ENCODE measurements at regions not wholly inside any gene's neighbourhood (a gene's known extent, or its start where the extent isn't known, plus 50 kb on each side); places are given as distances from the start of the nearest gene placed in this dataset.

DNA sequence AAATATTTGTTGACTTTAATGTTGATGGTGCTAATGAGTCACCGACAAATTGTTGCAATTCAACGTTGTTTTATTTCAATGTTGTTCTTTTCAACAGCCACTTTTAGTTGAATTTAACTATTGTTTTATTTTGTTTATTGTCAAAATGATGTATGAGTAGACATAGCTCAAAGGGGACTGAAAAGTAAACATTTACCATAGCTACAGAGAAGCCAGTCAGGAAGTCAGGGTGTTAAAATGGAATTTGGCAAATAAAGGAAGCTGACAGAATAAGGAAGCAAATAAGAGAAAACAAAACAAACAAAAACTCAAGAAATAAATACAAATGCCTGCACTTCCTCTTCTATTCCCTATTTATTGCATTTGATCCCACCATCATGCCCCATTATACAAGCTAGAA, 648.4 kb upstream of the HTR2C start:
- no peaks in the 10 kb centered on the region for H3K4me1 ChIP-seq (ENCODE audit: control insufficient read depth, insufficient read depth, low read length, unreplicated experiment)
- H3K4me3 ChIP-seq (ENCODE audit: low read depth, low read length), result no peak overlapping the region
- H3K27me3 ChIP-seq (ENCODE audit: insufficient read depth, low read length), result no peaks in the 10 kb centered on the region
- no peaks in the 10 kb centered on the region for H3K79me2 ChIP-seq (ENCODE audit: control insufficient read depth, insufficient read depth, low read length, unreplicated experiment)
- H3K27ac ChIP-seq (ENCODE audit: low read depth, low read length), result no peak overlapping the region
- H2AFZ ChIP-seq (ENCODE audit: low read length, unreplicated experiment), result no peak overlapping the region
- H3K36me3 ChIP-seq (ENCODE audit: insufficient read depth, low read length), result no peaks in the 10 kb centered on the region

GRCh38 chrX:113933931-113934330, 650.0 kb upstream of the HTR2C start:
- Histone ChIP-seq H3K27me3 (ENCODE audit: insufficient read depth, low read length) (no peaks in the 10 kb centered on the region), H3K36me3 (ENCODE audit: insufficient read depth, low read length) (no peaks in the 10 kb centered on the region), H3K4me3 (ENCODE audit: low read depth, low read length) (no peak overlapping the region), H3K79me2 (ENCODE audit: control insufficient read depth, insufficient read depth, low read length, unreplicated experiment) (no peaks in the 10 kb centered on the region), H3K27ac (ENCODE audit: low read depth, low read length) (no peak overlapping the region), H2AFZ (ENCODE audit: low read length, unreplicated experiment) (no peak overlapping the region), H3K4me1 (ENCODE audit: control insufficient read depth, insufficient read depth, low read length, unreplicated experiment) (no peaks in the 10 kb centered on the region)

DNA sequence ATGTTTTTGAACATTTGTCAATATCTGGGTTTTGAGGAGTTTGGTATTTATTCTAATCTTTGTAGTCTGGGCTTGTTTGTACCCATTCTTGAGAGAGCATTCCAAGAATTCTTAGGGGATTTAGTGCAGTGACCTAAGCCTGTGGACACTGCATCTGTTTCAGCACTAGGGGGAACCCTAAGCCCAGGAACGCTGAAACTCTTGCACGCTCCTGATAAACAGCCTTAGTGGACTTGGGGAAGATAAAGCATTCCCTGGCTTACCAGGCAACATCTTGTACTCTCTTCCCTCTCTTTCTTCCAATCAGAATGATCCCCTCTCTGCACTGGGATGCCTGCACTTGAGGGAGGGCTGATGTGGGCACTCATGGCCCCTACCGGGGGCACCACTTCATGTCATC, 654.9 kb upstream of the HTR2C start:
- no peaks in the 10 kb centered on the region for H3K36me3 ChIP-seq (ENCODE audit: insufficient read depth, low read length)
- H3K27me3 ChIP-seq (ENCODE audit: insufficient read depth, low read length), result no peaks in the 10 kb centered on the region
- H3K4me1 ChIP-seq (ENCODE audit: control insufficient read depth, insufficient read depth, low read length, unreplicated experiment), result no peaks in the 10 kb centered on the region
- no peak overlapping the region for H2AFZ ChIP-seq (ENCODE audit: low read length, unreplicated experiment)
- no peak overlapping the region for H3K4me3 ChIP-seq (ENCODE audit: low read depth, low read length)
- H3K79me2 ChIP-seq (ENCODE audit: control insufficient read depth, insufficient read depth, low read length, unreplicated experiment), result no peaks in the 10 kb centered on the region
- H3K27ac ChIP-seq (ENCODE audit: low read depth, low read length), result no peak overlapping the region

DNA sequence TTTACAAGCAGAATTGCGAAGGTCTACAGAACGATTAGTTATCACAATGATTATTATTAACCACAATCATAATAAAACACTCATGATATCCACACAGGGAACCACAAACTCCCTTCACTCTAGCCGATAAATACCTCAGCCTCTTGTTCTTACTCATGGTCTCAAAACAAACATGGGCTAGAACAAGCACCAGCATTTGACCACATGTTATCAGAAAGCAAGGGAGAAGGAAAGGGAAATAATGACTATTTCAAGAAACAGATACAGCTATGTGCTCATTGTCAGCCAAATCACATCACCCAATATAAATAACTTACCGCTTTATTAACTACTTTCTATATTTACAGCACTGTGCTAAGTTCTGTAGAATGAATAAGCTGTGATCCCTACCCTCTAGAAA, 663.2 kb upstream of the HTR2C start:
- no peak overlapping the region for H3K27ac ChIP-seq (ENCODE audit: low read depth, low read length)
- H3K36me3 ChIP-seq (ENCODE audit: insufficient read depth, low read length), result no peaks in the 10 kb centered on the region
- H3K79me2 ChIP-seq (ENCODE audit: control insufficient read depth, insufficient read depth, low read length, unreplicated experiment), result no peaks in the 10 kb centered on the region
- no peaks in the 10 kb centered on the region for H3K27me3 ChIP-seq (ENCODE audit: insufficient read depth, low read length)
- H3K4me3 ChIP-seq (ENCODE audit: low read depth, low read length), result no peak overlapping the region
- H2AFZ ChIP-seq (ENCODE audit: low read length, unreplicated experiment), result no peak overlapping the region
- H3K4me1 ChIP-seq (ENCODE audit: control insufficient read depth, insufficient read depth, low read length, unreplicated experiment), result no peaks in the 10 kb centered on the region

- H3K27ac ChIP-seq (ENCODE audit: low read depth, low read length), result no peak overlapping the region
- no peaks in the 10 kb centered on the region for H3K36me3 ChIP-seq (ENCODE audit: insufficient read depth, low read length)
- no peak overlapping the region for H2AFZ ChIP-seq (ENCODE audit: low read length, unreplicated experiment)
- H3K4me1 ChIP-seq (ENCODE audit: control insufficient read depth, insufficient read depth, low read length, unreplicated experiment), result no peaks in the 10 kb centered on the region
- no peak overlapping the region for H3K4me3 ChIP-seq (ENCODE audit: low read depth, low read length)
- H3K79me2 ChIP-seq (ENCODE audit: control insufficient read depth, insufficient read depth, low read length, unreplicated experiment), result no peaks in the 10 kb centered on the region
- no peaks in the 10 kb centered on the region for H3K27me3 ChIP-seq (ENCODE audit: insufficient read depth, low read length)
Observed at GRCh38 chrX:113919387-113919786, 664.5 kb upstream of the HTR2C start.

DNA sequence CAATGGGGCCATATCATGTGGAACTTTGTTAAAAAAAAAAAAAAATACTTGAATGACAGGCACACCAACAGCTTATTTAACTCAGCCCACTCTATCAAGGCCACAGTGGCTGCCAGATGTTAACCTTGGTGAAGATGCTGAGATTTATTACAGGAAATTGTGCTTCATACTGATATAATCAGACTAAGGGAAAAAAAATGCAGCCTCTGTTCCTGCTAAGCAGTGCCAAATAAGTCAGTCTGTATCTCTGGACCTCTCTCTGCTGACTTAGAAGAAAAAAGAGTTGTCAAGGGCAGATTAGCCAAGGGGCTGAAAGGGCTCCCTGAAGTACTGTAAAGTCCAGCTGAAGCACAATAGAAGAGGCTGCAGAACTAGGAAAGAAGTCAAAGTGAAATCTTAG, 677.7 kb upstream of the HTR2C start:
- Histone ChIP-seq H3K27me3 (ENCODE audit: insufficient read depth, low read length) (no peaks in the 10 kb centered on the region), H2AFZ (ENCODE audit: low read length, unreplicated experiment) (no peak overlapping the region), H3K79me2 (ENCODE audit: control insufficient read depth, insufficient read depth, low read length, unreplicated experiment) (no peaks in the 10 kb centered on the region), H3K4me1 (ENCODE audit: control insufficient read depth, insufficient read depth, low read length, unreplicated experiment) (no peaks in the 10 kb centered on the region), H3K27ac (ENCODE audit: low read depth, low read length) (no peak overlapping the region), H3K4me3 (ENCODE audit: low read depth, low read length) (no peak overlapping the region), H3K36me3 (ENCODE audit: insufficient read depth, low read length) (no peaks in the 10 kb centered on the region)

DNA sequence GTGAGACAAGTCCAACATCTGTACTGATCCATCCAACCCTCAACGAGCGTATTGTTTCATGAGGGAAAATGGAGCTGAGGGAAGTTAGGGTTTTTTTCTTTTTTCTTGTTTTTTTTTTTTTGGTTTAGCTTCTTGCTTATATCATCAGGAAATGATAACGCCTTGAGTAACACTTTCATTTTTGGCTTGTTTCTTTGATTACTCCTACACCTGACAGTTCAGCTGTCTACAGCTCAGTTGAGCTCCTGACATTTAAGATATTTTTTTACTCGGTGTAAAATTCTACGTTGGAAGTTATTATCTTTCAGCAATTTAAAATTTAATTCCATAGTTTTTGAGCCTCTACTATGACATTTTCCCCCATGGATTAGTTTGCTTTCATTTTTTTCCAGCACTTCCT, 691.0 kb upstream of the HTR2C start:
- H3K79me2 ChIP-seq (ENCODE audit: control insufficient read depth, insufficient read depth, low read length, unreplicated experiment), result no peaks in the 10 kb centered on the region
- H3K4me3 ChIP-seq (ENCODE audit: low read depth, low read length), result no peak overlapping the region
- H3K27me3 ChIP-seq (ENCODE audit: insufficient read depth, low read length), result no peaks in the 10 kb centered on the region
- no peak overlapping the region for H2AFZ ChIP-seq (ENCODE audit: low read length, unreplicated experiment)
- no peaks in the 10 kb centered on the region for H3K4me1 ChIP-seq (ENCODE audit: control insufficient read depth, insufficient read depth, low read length, unreplicated experiment)
- no peak overlapping the region for H3K27ac ChIP-seq (ENCODE audit: low read depth, low read length)
- H3K36me3 ChIP-seq (ENCODE audit: insufficient read depth, low read length), result no peaks in the 10 kb centered on the region

DNA sequence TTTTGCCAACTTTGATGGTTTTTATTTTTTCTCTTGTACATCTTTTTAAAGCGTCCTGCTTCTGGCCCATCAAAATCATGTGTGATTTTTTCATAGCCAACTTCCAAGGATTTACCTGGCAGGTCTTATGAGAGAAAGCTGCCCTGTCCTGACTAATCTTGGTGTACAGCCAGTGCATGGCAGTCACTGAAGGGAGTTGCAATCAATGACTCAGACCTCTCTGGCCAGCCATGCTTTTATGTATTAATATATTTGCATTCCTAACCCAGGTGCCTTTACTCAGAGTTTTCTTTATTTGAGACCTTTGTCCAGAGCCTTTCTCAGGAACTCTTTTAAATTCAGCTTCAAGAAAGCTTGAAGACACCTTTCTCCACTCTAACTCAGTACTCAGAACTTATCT, 691.5 kb upstream of the HTR2C start:
- H3K27ac ChIP-seq (ENCODE audit: low read depth, low read length), result no peak overlapping the region
- H3K36me3 ChIP-seq (ENCODE audit: insufficient read depth, low read length), result no peaks in the 10 kb centered on the region
- H2AFZ ChIP-seq (ENCODE audit: low read length, unreplicated experiment), result no peak overlapping the region
- no peaks in the 10 kb centered on the region for H3K79me2 ChIP-seq (ENCODE audit: control insufficient read depth, insufficient read depth, low read length, unreplicated experiment)
- H3K27me3 ChIP-seq (ENCODE audit: insufficient read depth, low read length), result no peaks in the 10 kb centered on the region
- no peak overlapping the region for H3K4me3 ChIP-seq (ENCODE audit: low read depth, low read length)
- no peaks in the 10 kb centered on the region for H3K4me1 ChIP-seq (ENCODE audit: control insufficient read depth, insufficient read depth, low read length, unreplicated experiment)

- H3K79me2 ChIP-seq (ENCODE audit: control insufficient read depth, insufficient read depth, low read length, unreplicated experiment), result no peaks in the 10 kb centered on the region
- H2AFZ ChIP-seq (ENCODE audit: low read length, unreplicated experiment), result no peak overlapping the region
- no peak overlapping the region for H3K27ac ChIP-seq (ENCODE audit: low read depth, low read length)
- H3K4me1 ChIP-seq (ENCODE audit: control insufficient read depth, insufficient read depth, low read length, unreplicated experiment), result no peaks in the 10 kb centered on the region
- no peaks in the 10 kb centered on the region for H3K27me3 ChIP-seq (ENCODE audit: insufficient read depth, low read length)
- H3K36me3 ChIP-seq (ENCODE audit: insufficient read depth, low read length), result no peaks in the 10 kb centered on the region
- no peak overlapping the region for H3K4me3 ChIP-seq (ENCODE audit: low read depth, low read length)
Observed at GRCh38 chrX:113873056-113873455, 710.8 kb upstream of the HTR2C start.

- no peaks in the 10 kb centered on the region for H3K4me1 ChIP-seq (ENCODE audit: control insufficient read depth, insufficient read depth, low read length, unreplicated experiment)
- no peak overlapping the region for H3K27ac ChIP-seq (ENCODE audit: low read depth, low read length)
- no peaks in the 10 kb centered on the region for H3K36me3 ChIP-seq (ENCODE audit: insufficient read depth, low read length)
- H2AFZ ChIP-seq (ENCODE audit: low read length, unreplicated experiment), result no peak overlapping the region
- H3K27me3 ChIP-seq (ENCODE audit: insufficient read depth, low read length), result no peaks in the 10 kb centered on the region
- H3K79me2 ChIP-seq (ENCODE audit: control insufficient read depth, insufficient read depth, low read length, unreplicated experiment), result no peaks in the 10 kb centered on the region
- no peak overlapping the region for H3K4me3 ChIP-seq (ENCODE audit: low read depth, low read length)
Observed at GRCh38 chrX:113868711-113869110, 715.2 kb upstream of the HTR2C start.

DNA sequence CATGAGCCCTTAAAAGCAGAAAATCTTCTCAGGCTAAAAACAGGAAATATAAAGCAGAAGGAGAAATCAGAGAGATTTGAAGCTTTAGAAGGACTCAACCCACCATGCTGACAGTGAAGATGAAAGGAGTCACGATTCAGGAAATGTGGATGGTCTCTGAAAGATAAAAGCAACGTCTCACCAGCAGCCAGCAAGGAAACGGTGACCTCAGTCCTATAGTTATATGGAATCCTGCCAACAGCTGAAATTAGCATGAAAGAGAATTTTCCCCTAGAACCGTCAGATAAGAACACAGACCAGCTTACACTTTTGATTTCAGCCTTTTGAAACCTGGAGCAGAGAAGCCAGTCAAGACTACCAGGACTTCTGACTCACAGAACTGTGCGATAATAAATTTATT, 715.7 kb upstream of the HTR2C start:
- Histone ChIP-seq H3K27me3 (ENCODE audit: insufficient read depth, low read length) (no peaks in the 10 kb centered on the region), H3K36me3 (ENCODE audit: insufficient read depth, low read length) (no peaks in the 10 kb centered on the region), H3K27ac (ENCODE audit: low read depth, low read length) (no peak overlapping the region), H3K4me3 (ENCODE audit: low read depth, low read length) (no peak overlapping the region), H3K4me1 (ENCODE audit: control insufficient read depth, insufficient read depth, low read length, unreplicated experiment) (no peaks in the 10 kb centered on the region), H2AFZ (ENCODE audit: low read length, unreplicated experiment) (no peak overlapping the region), H3K79me2 (ENCODE audit: control insufficient read depth, insufficient read depth, low read length, unreplicated experiment) (no peaks in the 10 kb centered on the region)

- Histone ChIP-seq H3K36me3 (ENCODE audit: insufficient read depth, low read length) (no peaks in the 10 kb centered on the region), H3K79me2 (ENCODE audit: control insufficient read depth, insufficient read depth, low read length, unreplicated experiment) (no peaks in the 10 kb centered on the region), H3K4me3 (ENCODE audit: low read depth, low read length) (no peak overlapping the region), H3K27me3 (ENCODE audit: insufficient read depth, low read length) (no peaks in the 10 kb centered on the region), H3K4me1 (ENCODE audit: control insufficient read depth, insufficient read depth, low read length, unreplicated experiment) (no peaks in the 10 kb centered on the region), H3K27ac (ENCODE audit: low read depth, low read length) (no peak overlapping the region), H2AFZ (ENCODE audit: low read length, unreplicated experiment) (no peak overlapping the region)
Observed at GRCh38 chrX:113849408-113849807, 734.5 kb upstream of the HTR2C start.
